ENCODE measurements at regions not wholly inside any gene's neighbourhood (a gene's known extent, or its start where the extent isn't known, plus 50 kb on each side); places are given as distances from the start of the nearest gene placed in this dataset.

- peaks cover 4% of the 10 kb centered on the region for H3K9me3 Mint-ChIP-seq
- H3K27me3 Mint-ChIP-seq (ENCODE audit: low read depth), result peaks cover 14% of the 10 kb centered on the region
- TF ChIP-seq CTCF (IDR thresholded peaks at IDR 0.05; ENCODE audit: unreplicated experiment), result no peak
- no peaks in the 10 kb centered on the region for H3K36me3 Mint-ChIP-seq
- no peak overlapping the region for H3K27ac Mint-ChIP-seq
- H3K4me3 Mint-ChIP-seq, result no peak overlapping the region
- no peak for DNase-seq (ENCODE audit: low spot score in 2 of 2, unreplicated experiment in 2 of 2)
- H3K4me1 Mint-ChIP-seq, result no peaks in the 10 kb centered on the region
Observed at GRCh38 chr18:32621034-32621433, 150.4 kb upstream of the GAREM1 start.

DNA sequence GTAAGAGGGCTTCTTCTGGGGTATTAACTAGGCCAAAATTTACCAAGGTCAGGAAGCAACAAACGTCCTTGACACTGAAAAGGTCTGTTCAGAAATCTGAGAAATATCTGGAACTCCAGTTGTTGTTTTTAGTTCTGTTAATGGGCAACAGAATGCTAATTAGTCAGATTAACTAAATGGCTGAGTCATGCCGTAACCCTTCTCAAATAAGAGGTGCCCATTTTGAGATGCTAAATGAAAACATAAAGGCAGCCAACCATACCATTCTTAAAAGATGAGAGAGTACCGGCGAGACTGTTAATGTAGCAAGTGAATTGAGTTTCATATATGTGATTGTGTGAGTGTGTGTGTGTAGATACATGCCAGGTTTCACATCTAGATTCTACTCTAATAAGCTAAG, 147.9 kb upstream of the GAREM1 start:
- no peak overlapping the region for H3K4me3 Mint-ChIP-seq
- peaks cover 3% of the 10 kb centered on the region for H3K27me3 Mint-ChIP-seq (ENCODE audit: low read depth)
- no peak for TF ChIP-seq CTCF (IDR thresholded peaks at IDR 0.05; ENCODE audit: unreplicated experiment)
- no peak for DNase-seq (ENCODE audit: low spot score in 2 of 2, unreplicated experiment in 2 of 2)
- H3K36me3 Mint-ChIP-seq, result no peaks in the 10 kb centered on the region
- no peaks in the 10 kb centered on the region for H3K4me1 Mint-ChIP-seq
- H3K9me3 Mint-ChIP-seq, result peaks cover 4% of the 10 kb centered on the region
- no peak overlapping the region for H3K27ac Mint-ChIP-seq

- DNase-seq (ENCODE audit: low spot score in 2 of 2, unreplicated experiment in 2 of 2), result no peak
- TF ChIP-seq CTCF (IDR thresholded peaks at IDR 0.05; ENCODE audit: unreplicated experiment), result no peak
- no peak overlapping the region for H3K4me3 Mint-ChIP-seq
- H3K9me3 Mint-ChIP-seq, result no peaks in the 10 kb centered on the region
- H3K27ac Mint-ChIP-seq, result no peak overlapping the region
- H3K36me3 Mint-ChIP-seq, result no peaks in the 10 kb centered on the region
- H3K27me3 Mint-ChIP-seq (ENCODE audit: low read depth), result peaks cover 5% of the 10 kb centered on the region
- peaks cover 9% of the 10 kb centered on the region for H3K4me1 Mint-ChIP-seq
Observed at GRCh38 chr18:32613821-32614220, 143.1 kb upstream of the GAREM1 start.

DNA sequence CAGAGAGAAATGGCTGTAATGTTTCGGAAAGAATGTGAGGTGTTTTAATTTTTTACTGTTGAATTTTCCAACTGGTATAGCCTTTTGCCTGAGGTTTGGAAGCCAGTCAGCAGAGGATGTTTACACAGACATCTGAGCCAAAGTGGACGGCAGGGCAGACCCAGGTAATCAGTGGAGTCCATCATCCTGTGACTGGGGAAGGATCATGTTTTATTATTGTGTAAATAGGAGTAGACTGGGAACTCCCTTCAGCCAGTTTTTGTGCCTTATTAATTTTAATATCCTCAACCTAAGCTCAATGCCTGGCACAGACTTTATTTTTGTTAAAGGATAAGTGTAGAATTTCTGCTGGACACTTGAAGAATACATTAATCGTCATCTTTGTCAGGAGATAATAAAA, 142.0 kb upstream of the GAREM1 start:
- DNase-seq (ENCODE audit: low spot score in 2 of 2, unreplicated experiment in 2 of 2), result no peak

GRCh38 chr18:32610176-32610575, 139.5 kb upstream of the GAREM1 start:
- DNase-seq (ENCODE audit: low spot score in 2 of 2, unreplicated experiment in 2 of 2), result no peak
- Mint-ChIP-seq H3K9me3 (peaks cover 2% of the 10 kb centered on the region), H3K27ac (no peak overlapping the region), H3K4me1 (peaks cover 9% of the 10 kb centered on the region), H3K36me3 (no peaks in the 10 kb centered on the region), H3K27me3 (ENCODE audit: low read depth) (peaks cover 5% of the 10 kb centered on the region), H3K4me3 (no peak overlapping the region)
- TF ChIP-seq CTCF (IDR thresholded peaks at IDR 0.05; ENCODE audit: unreplicated experiment), result no peak

More for the DNA sequence above, 142.0 kb upstream of the GAREM1 start:
- no peak for TF ChIP-seq CTCF (IDR thresholded peaks at IDR 0.05; ENCODE audit: unreplicated experiment)
- H3K4me3 Mint-ChIP-seq, result no peak overlapping the region
- no peak overlapping the region for H3K27ac Mint-ChIP-seq
- H3K36me3 Mint-ChIP-seq, result no peaks in the 10 kb centered on the region
- H3K9me3 Mint-ChIP-seq, result no peaks in the 10 kb centered on the region
- peaks cover 5% of the 10 kb centered on the region for H3K27me3 Mint-ChIP-seq (ENCODE audit: low read depth)
- peaks cover 9% of the 10 kb centered on the region for H3K4me1 Mint-ChIP-seq

- Mint-ChIP-seq H3K27ac (no peak overlapping the region), H3K36me3 (no peaks in the 10 kb centered on the region), H3K4me1 (peaks cover 9% of the 10 kb centered on the region), H3K9me3 (peaks cover 17% of the 10 kb centered on the region), H3K4me3 (no peak overlapping the region), H3K27me3 (ENCODE audit: low read depth) (peaks cover 8% of the 10 kb centered on the region)
- no peak for TF ChIP-seq CTCF (IDR thresholded peaks at IDR 0.05; ENCODE audit: unreplicated experiment)
- DNase-seq (ENCODE audit: low spot score in 2 of 2, unreplicated experiment in 2 of 2), result no peak
Observed at GRCh38 chr18:32607816-32608215, 137.1 kb upstream of the GAREM1 start.

Measured in mesothelial cell of epicardium (in vitro differentiated cells).